ENCODE measurements at regions not wholly inside any gene's neighbourhood (a gene's known extent, or its start where the extent isn't known, plus 50 kb on each side); places are given as distances from the start of the nearest gene placed in this dataset.
"Not testable (repeated sequence)": the region's sequence is repeated elsewhere in the genome, so short reads cannot be mapped to it uniquely, and the experiment has no call there.

GRCh38 chr1:60489916-60490480, 416.4 kb upstream of the C1orf87 start:
- DNase-seq, result not testable (repeated sequence)

- DNase-seq, result no peak
Measured at GRCh38 chr1:60488847-60489246, 415.3 kb upstream of the C1orf87 start.

- DNase-seq, result no peak
Measured at GRCh38 chr1:60487565-60488345, 414.2 kb upstream of the C1orf87 start.

GRCh38 chr1:60483509-60483908, 409.9 kb upstream of the C1orf87 start:
- DNase-seq, result no peak

GRCh38 chr1:60470246-60470645, 396.7 kb upstream of the C1orf87 start:
- DNase-seq, result no peak

- DNase-seq, result no peak
Measured at GRCh38 chr1:60463786-60464185, 390.2 kb upstream of the C1orf87 start.

- no peak for DNase-seq
Measured at GRCh38 chr1:60463146-60463545, 389.6 kb upstream of the C1orf87 start.

GRCh38 chr1:60461925-60462595, 388.5 kb upstream of the C1orf87 start:
- DNase-seq, result no peak

GRCh38 chr1:60458111-60458510, 384.5 kb upstream of the C1orf87 start:
- no peak for DNase-seq

GRCh38 chr1:60449876-60450275, 376.3 kb upstream of the C1orf87 start:
- DNase-seq, result no peak

GRCh38 chr1:60448850-60449249, 375.3 kb upstream of the C1orf87 start:
- no peak for DNase-seq

GRCh38 chr1:60444680-60445079, 371.1 kb upstream of the C1orf87 start:
- no peak for DNase-seq

- DNase-seq, result no peak
Measured at GRCh38 chr1:60436186-60436585, 362.6 kb upstream of the C1orf87 start.

GRCh38 chr1:60431593-60431992, 358.0 kb upstream of the C1orf87 start:
- no peak for DNase-seq

- DNase-seq, result no peak
Measured at GRCh38 chr1:60430375-60430774, 356.8 kb upstream of the C1orf87 start.

GRCh38 chr1:60428127-60428526, 354.6 kb upstream of the C1orf87 start:
- DNase-seq, result no peak

- no peak for DNase-seq
Measured at GRCh38 chr1:60427701-60428100, 354.1 kb upstream of the C1orf87 start.

GRCh38 chr1:60427194-60427593, 353.6 kb upstream of the C1orf87 start:
- DNase-seq, result no peak

- DNase-seq, result no peak
Measured at GRCh38 chr1:60425528-60425927, 352.0 kb upstream of the C1orf87 start.

GRCh38 chr1:60423146-60423780, 349.7 kb upstream of the C1orf87 start:
- no peak for DNase-seq

- DNase-seq, result no peak
Measured at GRCh38 chr1:60421965-60422364, 348.4 kb upstream of the C1orf87 start.

- no peak for DNase-seq
Measured at GRCh38 chr1:60419023-60419422, 345.5 kb upstream of the C1orf87 start.

GRCh38 chr1:60415696-60416095, 342.1 kb upstream of the C1orf87 start:
- DNase-seq, result no peak

- no peak for DNase-seq
Measured at GRCh38 chr1:60413091-60413490, 339.5 kb upstream of the C1orf87 start.
